SK-N-SH treated with all-trans-retinoic acid at 6 μM for 48 hours (cell line): ENCODE measurements at regions not wholly inside any gene's neighbourhood (a gene's known extent, or its start where the extent isn't known, plus 50 kb on each side); places are given as distances from the start of the nearest gene placed in this dataset.
"Not testable (repeated sequence)": the region's sequence is repeated elsewhere in the genome, so short reads cannot be mapped to it uniquely, and the experiment has no call there.

ENCODE experiments used
- ATAC-seq: fragments of 200-7000 bp; cut with Tn5 transposase; 3 replicates; pipeline ENCODE4 v1.9.1; 2020; ENCODE audit warnings: mild to moderate bottlenecking, moderate library complexity
- ARNTL ChIP-seq: fragments of 450-650 bp; formaldehyde crosslinking; IDR thresholded peaks from 2 replicates; pipeline ENCODE4 v1.5.0; 2020; ENCODE audit warnings: low read depth, mild to moderate bottlenecking, moderate library complexity, borderline replicate concordance
- BACH2 ChIP-seq: fragments of 250-450 bp; sonication (Bioruptor Pico); IDR thresholded peaks from 2 replicates; pipeline ENCODE4 v1.9.0; 2021; ENCODE audit warnings: mild to moderate bottlenecking, borderline replicate concordance
- CREB5 ChIP-seq: fragments of 250-450 bp; sonication (Bioruptor Pico); IDR thresholded peaks from 2 replicates; pipeline ENCODE4 v1.5.1; 2020; ENCODE audit warnings: low read depth, mild to moderate bottlenecking, moderate library complexity
- CSDC2 ChIP-seq: fragments of 250-450 bp; sonication (Bioruptor Pico); IDR thresholded peaks from 2 replicates; pipeline ENCODE4 v1.5.0; 2020; ENCODE audit warnings: mild to moderate bottlenecking, moderate library complexity
- ESRRG ChIP-seq: fragments of 250-450 bp; sonication (Bioruptor Pico); IDR thresholded peaks from 2 replicates; pipeline ENCODE4 v1.6.1; 2021; ENCODE audit warnings: mild to moderate bottlenecking
- GLIS3 ChIP-seq: fragments of 250-450 bp; sonication (Bioruptor Pico); IDR thresholded peaks from 2 replicates; pipeline ENCODE4 v1.5.0; 2020; ENCODE audit warnings: mild to moderate bottlenecking, moderate library complexity
- ISL1 ChIP-seq: fragments of 250-450 bp; sonication (Bioruptor Pico); IDR thresholded peaks from 2 replicates; pipeline ENCODE4 v2.1.2; 2022; ENCODE audit warnings: mild to moderate bottlenecking, moderate library complexity
- OSR1 ChIP-seq: fragments of 250-450 bp; sonication (Bioruptor Pico); IDR thresholded peaks from 2 replicates; pipeline ENCODE4 v1.8.0; 2022; ENCODE audit warnings: moderate library complexity, mild to moderate bottlenecking, inconsistent platforms
- POU6F1 ChIP-seq: fragments of 250-450 bp; sonication (Bioruptor Pico); IDR thresholded peaks from 2 replicates; pipeline ENCODE4 v1.8.0; 2021; ENCODE audit warnings: low read depth, mild to moderate bottlenecking, moderate library complexity, borderline replicate concordance
- PPARA ChIP-seq: fragments of 250-450 bp; sonication (Bioruptor Pico); IDR thresholded peaks from 2 replicates; pipeline ENCODE4 v1.5.0; 2020; ENCODE audit warnings: mild to moderate bottlenecking, borderline replicate concordance
- RARB ChIP-seq: fragments of 250-450 bp; sonication (Bioruptor Pico); IDR thresholded peaks from 2 replicates; pipeline ENCODE4 v1.8.0; 2021; ENCODE audit warnings: mild to moderate bottlenecking, moderate library complexity
- SNAI2 ChIP-seq: fragments of 250-450 bp; sonication (Bioruptor Pico); IDR thresholded peaks from 2 replicates; pipeline ENCODE4 v1.5.0; 2020; ENCODE audit warnings: mild to moderate bottlenecking, moderate library complexity
- TOX ChIP-seq: fragments of 250-450 bp; sonication (Bioruptor Pico); IDR thresholded peaks from 2 replicates; pipeline ENCODE4 v1.8.0; 2021; ENCODE audit warnings: mild to moderate bottlenecking, moderate library complexity, borderline replicate concordance
- ZC3H10 ChIP-seq: fragments of 250-450 bp; sonication (Bioruptor Pico); IDR thresholded peaks from 2 replicates; pipeline ENCODE4 v1.5.1; 2021; ENCODE audit warnings: mild to moderate bottlenecking, moderate library complexity
- ZFP3 ChIP-seq: fragments of 250-450 bp; sonication (Bioruptor Pico); IDR thresholded peaks from 2 replicates; pipeline ENCODE4 v1.5.0; 2020; ENCODE audit warnings: mild to moderate bottlenecking, moderate library complexity
- ZFP30 ChIP-seq: fragments of 450-650 bp; formaldehyde crosslinking; IDR thresholded peaks from 2 replicates; pipeline ENCODE4 v1.5.0; 2022; ENCODE audit warnings: mild to moderate bottlenecking, moderate library complexity
- ZNF565 ChIP-seq: fragments of 450-650 bp; formaldehyde crosslinking; conservative IDR thresholded peaks from 2 replicates; pipeline ENCODE4 v1.5.0; 2020; ENCODE audit warnings: low read depth, mild to moderate bottlenecking, moderate library complexity
- ZNF70 ChIP-seq: fragments of 450-650 bp; formaldehyde crosslinking; IDR thresholded peaks from 2 replicates; pipeline ENCODE4 v1.5.0; 2020; ENCODE audit warnings: mild to moderate bottlenecking, moderate library complexity
- ZNF8 ChIP-seq: fragments of 450-650 bp; formaldehyde crosslinking; IDR thresholded peaks from 2 replicates; pipeline ENCODE4 v1.5.0; 2020; ENCODE audit warnings: mild to moderate bottlenecking, moderate library complexity
- TF ChIP-seq, protein P1 (sequence below): fragments of 250-450 bp; sonication (Bioruptor Pico); IDR thresholded peaks from 2 replicates; pipeline ENCODE4 v1.8.0; 2020; ENCODE audit warnings: mild to moderate bottlenecking, moderate library complexity, borderline replicate concordance
- TF ChIP-seq, protein P2 (sequence below): fragments of 250-450 bp; sonication (Bioruptor Pico); IDR thresholded peaks from 2 replicates; pipeline ENCODE4 v1.5.1; 2021; ENCODE audit warnings: mild to moderate bottlenecking, moderate library complexity
- TF ChIP-seq, protein P3 (sequence below): fragments of 250-450 bp; sonication (Bioruptor Pico); IDR thresholded peaks from 2 replicates; pipeline ENCODE4 v1.5.0; 2020; ENCODE audit warnings: mild to moderate bottlenecking, moderate library complexity

GRCh38 chr7:410395-410910 is 109.2 kb downstream of the PDGFA start:
- TF ChIP-seq OSR1 (no peak), ESRRG (CRISPR knock-in tag) (no peak), ZFP30 (CRISPR knock-in tag) (no peak), POU6F1 (CRISPR knock-in tag) (no peak), TOX (CRISPR knock-in tag) (no peak), RARB (CRISPR knock-in tag) (no peak), ZNF8 (no peak), CREB5 (no peak), ZFP3 (no peak), ARNTL (CRISPR knock-in tag) (no peak), BACH2 (no peak), SNAI2 (CRISPR knock-in tag) (no peak), ISL1 (no peak)
- TF ChIP-seq, protein P1, sequence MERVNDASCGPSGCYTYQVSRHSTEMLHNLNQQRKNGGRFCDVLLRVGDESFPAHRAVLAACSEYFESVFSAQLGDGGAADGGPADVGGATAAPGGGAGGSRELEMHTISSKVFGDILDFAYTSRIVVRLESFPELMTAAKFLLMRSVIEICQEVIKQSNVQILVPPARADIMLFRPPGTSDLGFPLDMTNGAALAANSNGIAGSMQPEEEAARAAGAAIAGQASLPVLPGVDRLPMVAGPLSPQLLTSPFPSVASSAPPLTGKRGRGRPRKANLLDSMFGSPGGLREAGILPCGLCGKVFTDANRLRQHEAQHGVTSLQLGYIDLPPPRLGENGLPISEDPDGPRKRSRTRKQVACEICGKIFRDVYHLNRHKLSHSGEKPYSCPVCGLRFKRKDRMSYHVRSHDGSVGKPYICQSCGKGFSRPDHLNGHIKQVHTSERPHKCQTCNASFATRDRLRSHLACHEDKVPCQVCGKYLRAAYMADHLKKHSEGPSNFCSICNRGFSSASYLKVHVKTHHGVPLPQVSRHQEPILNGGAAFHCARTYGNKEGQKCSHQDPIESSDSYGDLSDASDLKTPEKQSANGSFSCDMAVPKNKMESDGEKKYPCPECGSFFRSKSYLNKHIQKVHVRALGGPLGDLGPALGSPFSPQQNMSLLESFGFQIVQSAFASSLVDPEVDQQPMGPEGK, result no peak
- TF ChIP-seq, protein P2, sequence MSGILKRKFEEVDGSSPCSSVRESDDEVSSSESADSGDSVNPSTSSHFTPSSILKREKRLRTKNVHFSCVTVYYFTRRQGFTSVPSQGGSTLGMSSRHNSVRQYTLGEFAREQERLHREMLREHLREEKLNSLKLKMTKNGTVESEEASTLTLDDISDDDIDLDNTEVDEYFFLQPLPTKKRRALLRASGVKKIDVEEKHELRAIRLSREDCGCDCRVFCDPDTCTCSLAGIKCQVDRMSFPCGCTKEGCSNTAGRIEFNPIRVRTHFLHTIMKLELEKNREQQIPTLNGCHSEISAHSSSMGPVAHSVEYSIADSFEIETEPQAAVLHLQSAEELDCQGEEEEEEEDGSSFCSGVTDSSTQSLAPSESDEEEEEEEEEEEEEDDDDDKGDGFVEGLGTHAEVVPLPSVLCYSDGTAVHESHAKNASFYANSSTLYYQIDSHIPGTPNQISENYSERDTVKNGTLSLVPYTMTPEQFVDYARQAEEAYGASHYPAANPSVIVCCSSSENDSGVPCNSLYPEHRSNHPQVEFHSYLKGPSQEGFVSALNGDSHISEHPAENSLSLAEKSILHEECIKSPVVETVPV (CRISPR knock-in tag), result no peak
- peak; percentile 15; the same call in 1 of the 3 replicates for ATAC-seq

- ATAC-seq, result not testable (repeated sequence)
Observed at GRCh38 chr7:411116-411515, 108.5 kb downstream of the PDGFA start.

GRCh38 chr7:411677-412312 is 107.9 kb downstream of the PDGFA start:
- no peak for ATAC-seq
- TF ChIP-seq PPARA (CRISPR knock-in tag), result no peak
- no peak for TF ChIP-seq RARB (CRISPR knock-in tag)
- TF ChIP-seq OSR1, result no peak
- TF ChIP-seq ZFP30 (CRISPR knock-in tag), result no peak
- TF ChIP-seq ZNF565 (CRISPR knock-in tag), result no peak
- no peak for TF ChIP-seq ZC3H10 (CRISPR knock-in tag)
- TF ChIP-seq GLIS3 (CRISPR knock-in tag), result no peak
- no peak for TF ChIP-seq ZNF8
- TF ChIP-seq BACH2, result no peak
- no peak for TF ChIP-seq ZNF70
- TF ChIP-seq ESRRG (CRISPR knock-in tag), result no peak
- TF ChIP-seq ZFP3, result no peak
- no peak for TF ChIP-seq CSDC2
- TF ChIP-seq CREB5, result no peak

GRCh38 chr7:412313-412710 is 107.3 kb downstream of the PDGFA start:
- ATAC-seq, result no peak
- TF ChIP-seq, protein P3, sequence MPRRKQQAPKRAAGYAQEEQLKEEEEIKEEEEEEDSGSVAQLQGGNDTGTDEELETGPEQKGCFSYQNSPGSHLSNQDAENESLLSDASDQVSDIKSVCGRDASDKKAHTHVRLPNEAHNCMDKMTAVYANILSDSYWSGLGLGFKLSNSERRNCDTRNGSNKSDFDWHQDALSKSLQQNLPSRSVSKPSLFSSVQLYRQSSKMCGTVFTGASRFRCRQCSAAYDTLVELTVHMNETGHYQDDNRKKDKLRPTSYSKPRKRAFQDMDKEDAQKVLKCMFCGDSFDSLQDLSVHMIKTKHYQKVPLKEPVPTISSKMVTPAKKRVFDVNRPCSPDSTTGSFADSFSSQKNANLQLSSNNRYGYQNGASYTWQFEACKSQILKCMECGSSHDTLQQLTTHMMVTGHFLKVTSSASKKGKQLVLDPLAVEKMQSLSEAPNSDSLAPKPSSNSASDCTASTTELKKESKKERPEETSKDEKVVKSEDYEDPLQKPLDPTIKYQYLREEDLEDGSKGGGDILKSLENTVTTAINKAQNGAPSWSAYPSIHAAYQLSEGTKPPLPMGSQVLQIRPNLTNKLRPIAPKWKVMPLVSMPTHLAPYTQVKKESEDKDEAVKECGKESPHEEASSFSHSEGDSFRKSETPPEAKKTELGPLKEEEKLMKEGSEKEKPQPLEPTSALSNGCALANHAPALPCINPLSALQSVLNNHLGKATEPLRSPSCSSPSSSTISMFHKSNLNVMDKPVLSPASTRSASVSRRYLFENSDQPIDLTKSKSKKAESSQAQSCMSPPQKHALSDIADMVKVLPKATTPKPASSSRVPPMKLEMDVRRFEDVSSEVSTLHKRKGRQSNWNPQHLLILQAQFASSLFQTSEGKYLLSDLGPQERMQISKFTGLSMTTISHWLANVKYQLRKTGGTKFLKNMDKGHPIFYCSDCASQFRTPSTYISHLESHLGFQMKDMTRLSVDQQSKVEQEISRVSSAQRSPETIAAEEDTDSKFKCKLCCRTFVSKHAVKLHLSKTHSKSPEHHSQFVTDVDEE (CRISPR knock-in tag), result no peak
- TF ChIP-seq, protein P2 (CRISPR knock-in tag), result no peak
- TF ChIP-seq ESRRG (CRISPR knock-in tag) (no peak), PPARA (CRISPR knock-in tag) (no peak), ZNF8 (no peak), CREB5 (no peak), ZFP30 (CRISPR knock-in tag) (no peak), GLIS3 (CRISPR knock-in tag) (no peak)
